WTC11 (cell line): ENCODE measurements at regions not wholly inside any gene's neighbourhood (a gene's known extent, or its start where the extent isn't known, plus 50 kb on each side); places are given as distances from the start of the nearest gene placed in this dataset.

ENCODE experiments used
- ATAC-seq: fragments of 200-7000 bp; cut with Tn5 transposase; 2 replicates; pipeline ENCODE4 v1.10.0; 2021; ENCODE audit warnings: mild to moderate bottlenecking, moderate library complexity
- CTCF ChIA-PET: fragments of 300-600 bp; sonication (Branson Sonifier 250); formaldehyde crosslinking; loops from one replicate; lab custom pipeline; 2021; ENCODE audit warnings: antibody characterized with exemption; lab: Charles Lee
- POLR2A ChIA-PET: fragments of 350-600 bp; sonication (Branson Sonifier 250); formaldehyde crosslinking; loops from one replicate; lab custom pipeline; 2021; ENCODE audit warnings: antibody characterized with exemption; lab: Charles Lee
- DNase-seq: peaks from one replicate; pipeline ENCODE4 v3.0.0; 2021; ENCODE audit warnings: low spot score
- H3K27ac Mint-ChIP-seq: 2 replicates; pipeline ENCODE4 v1.8.0; 2021; ENCODE audit warnings: mixed read lengths
- H3K27me3 Mint-ChIP-seq: 2 replicates; pipeline ENCODE4 v1.8.0; 2021; ENCODE audit warnings: low read depth, mild to moderate bottlenecking, moderate library complexity, mixed read lengths
- H3K36me3 Mint-ChIP-seq: 2 replicates; pipeline ENCODE4 v1.8.0; 2021; ENCODE audit warnings: mixed read lengths
- H3K4me1 Mint-ChIP-seq: 2 replicates; pipeline ENCODE4 v1.8.0; 2022; ENCODE audit warnings: mixed read lengths
- H3K4me3 Mint-ChIP-seq: 2 replicates; pipeline ENCODE4 v1.8.0; 2021; ENCODE audit warnings: mild to moderate bottlenecking, moderate library complexity, mixed read lengths
- H3K9me3 Mint-ChIP-seq: 2 replicates; pipeline ENCODE4 v1.8.0; 2021; ENCODE audit warnings: mixed read lengths
- AFF4 ChIP-seq: sonication (generic); formaldehyde crosslinking; IDR thresholded peaks from 2 replicates; pipeline ENCODE4 v1.8.1; 2023; ENCODE audit warnings: mild to moderate bottlenecking, missing genetic modification reagents, borderline replicate concordance
- ATF6 ChIP-seq: sonication (generic); formaldehyde crosslinking; IDR thresholded peaks from 2 replicates; pipeline ENCODE4 v1.8.1; 2023; ENCODE audit warnings: mild to moderate bottlenecking, missing genetic modification reagents
- CBFB ChIP-seq: sonication (generic); formaldehyde crosslinking; IDR thresholded peaks from 2 replicates; pipeline ENCODE4 v1.8.1; 2022; ENCODE audit warnings: mild to moderate bottlenecking, low read depth, missing genetic modification reagents
- E2F5 ChIP-seq: sonication (generic); formaldehyde crosslinking; IDR thresholded peaks from 2 replicates; pipeline ENCODE4 v1.8.1; 2022; ENCODE audit warnings: mild to moderate bottlenecking, moderate library complexity, missing genetic modification reagents
- ESRRA ChIP-seq: sonication (generic); formaldehyde crosslinking; IDR thresholded peaks from 2 replicates; pipeline ENCODE4 v1.8.1; 2022; ENCODE audit warnings: mild to moderate bottlenecking, missing genetic modification reagents, borderline replicate concordance
- HMGA2 ChIP-seq: fragments of 250-450 bp; sonication (Bioruptor Pico); IDR thresholded peaks from 2 replicates; pipeline ENCODE4 v1.4.0; 2021; ENCODE audit warnings: mild to moderate bottlenecking, moderate library complexity
- HMGXB4 ChIP-seq: sonication (generic); formaldehyde crosslinking; IDR thresholded peaks from 2 replicates; pipeline ENCODE4 v1.8.1; 2023; ENCODE audit warnings: mild to moderate bottlenecking, moderate library complexity, missing genetic modification reagents
- MXD4 ChIP-seq: fragments of 250-450 bp; sonication (Bioruptor Pico); IDR thresholded peaks from 2 replicates; pipeline ENCODE4 v1.8.0; 2021; ENCODE audit warnings: mild to moderate bottlenecking, moderate library complexity, borderline replicate concordance
- NR2C2 ChIP-seq: sonication (generic); formaldehyde crosslinking; IDR thresholded peaks from 2 replicates; pipeline ENCODE4 v1.8.0; 2022; ENCODE audit warnings: mild to moderate bottlenecking, missing genetic modification reagents
- PREB ChIP-seq: sonication (generic); formaldehyde crosslinking; IDR thresholded peaks from 2 replicates; pipeline ENCODE4 v1.8.1; 2022; ENCODE audit warnings: mild to moderate bottlenecking, missing genetic modification reagents, moderate library complexity, borderline replicate concordance
- PRRX2 ChIP-seq: fragments of 250-450 bp; sonication (Bioruptor Pico); IDR thresholded peaks from 2 replicates; pipeline ENCODE4 v1.8.0; 2021; ENCODE audit warnings: mild to moderate bottlenecking
- STAT6 ChIP-seq: sonication (generic); formaldehyde crosslinking; conservative IDR thresholded peaks from 2 replicates; pipeline ENCODE4 v1.8.1; 2023; ENCODE audit warnings: mild to moderate bottlenecking, low read depth, missing genetic modification reagents, moderate library complexity
- USF2 ChIP-seq: sonication (generic); formaldehyde crosslinking; IDR thresholded peaks from 2 replicates; pipeline ENCODE4 v1.8.1; 2023; ENCODE audit warnings: mild to moderate bottlenecking, missing genetic modification reagents, moderate library complexity
- ZNF138 ChIP-seq: sonication (generic); formaldehyde crosslinking; conservative IDR thresholded peaks from 2 replicates; pipeline ENCODE4 v1.8.1; 2022; ENCODE audit warnings: mild to moderate bottlenecking, moderate library complexity, missing genetic modification reagents
- ZNF232 ChIP-seq: sonication (generic); formaldehyde crosslinking; IDR thresholded peaks from 2 replicates; pipeline ENCODE4 v1.8.0; 2022; ENCODE audit warnings: mild to moderate bottlenecking, missing genetic modification reagents
- ZNF263 ChIP-seq: sonication (generic); formaldehyde crosslinking; IDR thresholded peaks from 2 replicates; pipeline ENCODE4 v1.8.1; 2022; ENCODE audit warnings: low read depth, mild to moderate bottlenecking, moderate library complexity, missing genetic modification reagents

GRCh38 chr2:215191477-215191876, 53.1 kb upstream of the ABCA12 start:
- POLR2A ChIA-PET = no interaction called here

GRCh38 chr2:215190588-215190987, 52.2 kb upstream of the ABCA12 start:
- DNase-seq (no peak), ATAC-seq (no peak)
- Mint-ChIP-seq H3K4me3 (no peak overlapping the region), H3K9me3 (peaks cover 5% of the 10 kb centered on the region; the same call in 1 of the 2 replicates), H3K27me3 (no peaks in the 10 kb centered on the region; the same call in 1 of the 2 replicates), H3K36me3 (no peaks in the 10 kb centered on the region), H3K27ac (no peak overlapping the region), H3K4me1 (peaks cover 5% of the 10 kb centered on the region; the same call in 1 of the 2 replicates)
- ChIA-PET POLR2A (no interaction called here), CTCF (no interaction called here)
- TF ChIP-seq ZNF263 (CRISPR knock-in tag) (no peak), MXD4 (CRISPR knock-in tag) (no peak), STAT6 (CRISPR knock-in tag) (no peak), HMGA2 (peak; percentile 98)

More at GRCh38 chr2:215191477-215191876, 53.1 kb upstream of the ABCA12 start:
- Mint-ChIP-seq H3K4me1 (peaks cover 5% of the 10 kb centered on the region; the same call in 1 of the 2 replicates), H3K27me3 (no peaks in the 10 kb centered on the region; the same call in 1 of the 2 replicates), H3K9me3 (peaks cover 5% of the 10 kb centered on the region; the same call in 1 of the 2 replicates), H3K4me3 (no peak overlapping the region), H3K27ac (no peak overlapping the region), H3K36me3 (no peaks in the 10 kb centered on the region)
- CTCF ChIA-PET = no interaction called here
- ATAC-seq (no peak), DNase-seq (no peak)
- TF ChIP-seq ZNF138 (CRISPR knock-in tag) = no peak
- no peak for TF ChIP-seq E2F5 (CRISPR knock-in tag)
- no peak for TF ChIP-seq CBFB (CRISPR knock-in tag)
- TF ChIP-seq HMGXB4 (CRISPR knock-in tag) = no peak
- TF ChIP-seq ATF6 (CRISPR knock-in tag) = no peak

- peaks cover 5% of the 10 kb centered on the region; the same call in 1 of the 2 replicates for H3K9me3 Mint-ChIP-seq
- ATAC-seq = no peak
- no peak for DNase-seq
- peaks cover 5% of the 10 kb centered on the region; the same call in 1 of the 2 replicates for H3K4me1 Mint-ChIP-seq
- no peaks in the 10 kb centered on the region; the same call in 1 of the 2 replicates for H3K27me3 Mint-ChIP-seq
- ChIA-PET CTCF (no interaction called here), POLR2A (no interaction called here)
- H3K27ac Mint-ChIP-seq = no peak overlapping the region
- H3K4me3 Mint-ChIP-seq = no peak overlapping the region
- no peaks in the 10 kb centered on the region for H3K36me3 Mint-ChIP-seq
- no peak for TF ChIP-seq USF2 (CRISPR knock-in tag)
- no peak for TF ChIP-seq NR2C2 (CRISPR knock-in tag)
- no peak for TF ChIP-seq PREB (CRISPR knock-in tag)
- TF ChIP-seq ZNF232 (CRISPR knock-in tag) = no peak
- TF ChIP-seq AFF4 (CRISPR knock-in tag) = no peak
- no peak for TF ChIP-seq PRRX2 (CRISPR knock-in tag)
- no peak for TF ChIP-seq ESRRA (CRISPR knock-in tag)
These were observed 51.0 kb upstream of the ABCA12 start for GRCh38 chr2:215189393-215189792.
